Umbilical cord (tissue), 1 donor: ENCODE measurements at regions not wholly inside any gene's neighbourhood (a gene's known extent, or its start where the extent isn't known, plus 50 kb on each side); places are given as distances from the start of the nearest gene placed in this dataset.
"Not testable (repeated sequence)": the region's sequence is repeated elsewhere in the genome, so short reads cannot be mapped to it uniquely, and the experiment has no call there.

Experiments
- DNase-seq: peaks from one replicate; pipeline ENCODE4 v3.0.0-alpha.2; 2015; ENCODE audit warnings: low spot score

DNA sequence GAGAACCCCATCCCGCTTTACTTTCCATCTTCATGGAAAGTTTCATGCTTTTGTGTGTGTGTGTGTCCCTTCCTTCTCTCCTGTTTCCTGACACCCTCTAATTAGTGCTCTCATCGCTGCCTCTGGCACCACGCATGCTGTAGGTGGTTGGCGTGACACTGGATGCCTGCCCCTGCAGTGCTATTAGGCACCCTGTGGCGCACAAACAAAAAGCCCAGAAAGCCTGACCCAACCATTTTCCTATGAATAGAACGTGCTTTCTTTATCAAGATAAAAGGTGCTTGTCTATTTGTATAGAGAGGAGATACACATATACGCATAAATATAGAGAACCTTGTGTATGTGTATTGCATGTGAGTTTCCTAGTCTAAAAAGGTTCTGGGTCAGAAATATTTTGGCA lies 120.8 kb upstream of the CDCA7L start:
- no peak for DNase-seq

DNA sequence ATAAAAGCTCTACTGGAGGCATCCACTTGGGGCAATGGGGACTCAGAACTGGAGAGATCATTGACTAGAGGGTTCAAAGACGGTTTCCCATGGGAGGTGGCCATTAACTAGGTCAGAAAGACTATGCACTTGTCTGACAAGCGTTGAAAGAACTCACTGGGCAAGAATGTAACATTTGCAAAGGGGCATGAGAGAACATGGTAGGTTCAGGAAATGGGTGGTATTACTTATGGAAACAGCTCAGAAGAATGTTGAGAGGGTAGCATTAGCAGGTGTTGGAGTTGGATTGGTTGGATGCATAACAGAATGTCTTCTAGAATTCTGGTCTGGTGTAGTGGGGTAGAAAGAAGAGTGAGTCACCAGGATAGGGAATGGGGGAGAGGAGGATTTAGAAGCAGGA lies 119.1 kb upstream of the CDCA7L start:
- no peak for DNase-seq

GRCh38 chr7:22061775-22062174 lies 116.1 kb upstream of the CDCA7L start:
- DNase-seq, result no peak

GRCh38 chr7:22060863-22061262 lies 115.2 kb upstream of the CDCA7L start:
- no peak for DNase-seq

- no peak for DNase-seq
Measured at GRCh38 chr7:22060197-22060596, 114.5 kb upstream of the CDCA7L start.

DNA sequence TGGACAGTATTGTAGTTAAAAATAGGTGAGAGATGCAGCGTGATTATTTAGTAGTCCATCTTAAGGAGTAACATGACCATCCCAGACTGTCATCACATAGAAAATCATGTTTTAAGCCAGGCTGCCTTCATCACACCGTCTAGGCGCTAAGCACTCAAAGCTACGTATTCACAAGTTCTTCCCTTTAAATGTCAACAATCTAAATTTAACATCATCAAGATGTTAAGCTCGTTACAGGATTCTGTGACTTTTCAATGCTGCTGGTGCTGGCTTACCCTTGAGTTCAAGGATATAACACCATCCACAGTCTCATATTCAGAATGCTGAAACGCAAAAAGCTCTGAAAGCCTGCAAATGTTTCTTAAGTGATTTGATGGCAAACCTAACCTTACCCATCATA lies 109.5 kb upstream of the CDCA7L start:
- no peak for DNase-seq

GRCh38 chr7:22052674-22053365 lies 107.1 kb upstream of the CDCA7L start:
- no peak for DNase-seq

GRCh38 chr7:22051886-22052673 lies 106.4 kb upstream of the CDCA7L start:
- DNase-seq, result no peak

DNA sequence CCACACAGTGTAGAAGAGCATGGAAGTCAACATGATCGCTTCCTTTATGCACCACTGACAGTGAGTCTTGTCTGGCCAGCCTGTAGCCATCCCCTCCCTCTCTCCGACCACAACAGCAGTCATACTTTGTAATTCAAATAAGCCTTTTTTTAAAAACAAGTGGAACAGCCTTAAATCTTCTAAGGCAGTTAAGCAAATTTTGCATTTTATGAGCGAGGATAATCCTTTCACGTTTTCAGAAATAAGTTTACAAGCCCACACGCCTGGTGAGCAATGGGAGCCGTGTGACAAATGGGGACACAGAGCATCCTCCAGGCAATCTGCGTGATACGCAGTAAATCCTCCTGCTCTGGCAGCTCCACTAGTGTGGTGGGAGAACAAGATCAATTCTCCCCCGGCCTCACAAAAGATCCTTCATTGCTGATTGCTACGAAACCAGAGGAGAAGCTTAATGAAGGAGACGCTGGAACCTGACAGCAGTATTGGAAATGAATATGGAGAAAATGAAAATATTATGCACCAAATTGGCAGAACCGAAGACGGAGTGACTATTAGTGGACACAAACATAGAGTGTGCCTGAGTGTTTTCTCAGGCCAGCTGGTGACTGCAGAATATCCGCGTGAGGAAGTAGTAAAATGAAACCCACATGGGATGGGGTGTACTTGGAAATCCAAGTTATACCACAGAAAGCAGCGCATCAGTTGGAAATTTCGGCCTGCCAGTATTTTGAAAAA lies 104.2 kb upstream of the CDCA7L start:
- no peak for DNase-seq

DNA sequence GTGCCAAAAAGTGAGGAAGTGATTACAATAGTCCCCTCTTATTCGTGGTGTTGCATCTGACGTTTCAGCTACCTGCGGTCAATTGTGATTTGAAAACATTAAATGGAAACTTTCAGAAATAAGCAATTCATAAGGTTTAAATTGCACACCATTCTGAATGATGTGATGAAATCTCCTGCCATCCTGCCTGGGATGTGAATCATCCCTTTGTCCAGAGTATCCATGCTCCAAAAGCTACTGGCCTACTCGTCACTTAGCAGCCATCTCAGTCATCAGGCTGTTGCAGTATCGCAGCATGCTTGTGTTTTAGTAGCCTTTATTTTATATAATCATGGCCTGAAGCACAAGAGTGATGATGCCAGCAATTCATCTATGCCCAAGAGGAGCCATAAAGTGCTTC lies 97.7 kb upstream of the CDCA7L start:
- DNase-seq, result no peak

DNA sequence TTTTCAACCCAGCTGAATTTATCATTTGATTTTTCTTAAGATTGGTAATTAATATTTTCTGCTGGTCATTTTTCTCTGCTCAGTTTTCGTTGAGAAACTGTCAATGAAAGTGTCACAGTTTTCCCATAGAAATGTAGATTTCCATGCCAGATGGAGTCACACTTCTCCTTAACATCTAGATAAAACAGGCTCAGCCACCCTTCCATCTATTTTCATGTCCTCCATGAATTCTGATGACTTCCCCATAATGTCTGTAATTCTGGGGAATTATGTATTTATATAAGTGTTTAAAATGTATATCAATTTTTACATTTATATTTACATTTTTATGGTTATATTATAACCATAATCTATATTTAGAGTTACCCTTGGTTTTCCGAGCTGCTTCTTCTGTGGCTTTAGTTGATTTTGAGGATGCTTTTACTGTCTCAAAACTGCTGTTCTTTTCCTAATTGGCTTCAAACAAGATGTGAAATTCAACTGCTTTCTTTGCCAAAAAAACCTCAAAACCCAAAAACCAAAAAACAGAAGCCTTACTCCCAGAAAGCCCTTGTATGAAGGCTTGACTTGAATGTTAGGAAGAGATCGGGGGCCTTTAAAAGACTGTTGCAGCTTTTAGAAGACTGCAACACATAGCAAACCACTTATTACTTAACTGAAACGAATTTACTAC lies 95.4 kb upstream of the CDCA7L start:
- DNase-seq, result no peak

GRCh38 chr7:22039670-22040069 lies 94.0 kb upstream of the CDCA7L start:
- no peak for DNase-seq

DNA sequence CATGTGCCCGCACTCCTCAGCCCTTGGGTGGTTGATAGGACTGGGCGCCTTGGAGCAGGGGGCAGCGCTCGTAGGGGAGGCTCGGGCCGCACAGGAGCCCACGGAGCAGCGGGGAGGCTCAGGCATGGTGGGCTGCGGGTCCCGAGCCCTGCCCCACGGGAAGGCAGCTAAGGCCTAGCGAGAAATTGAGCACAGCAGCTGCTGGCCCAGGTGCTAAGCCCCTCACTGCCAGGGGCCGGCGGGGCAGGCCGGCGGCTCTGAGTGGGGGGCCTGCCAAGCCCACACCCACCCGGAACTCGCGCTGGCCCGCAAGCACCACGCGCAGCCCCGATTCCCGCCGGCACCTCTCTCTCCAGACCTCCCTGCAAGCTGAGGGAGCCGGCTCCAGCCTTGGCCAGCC lies 86.7 kb upstream of the CDCA7L start:
- DNase-seq, result not testable (repeated sequence)

GRCh38 chr7:22028656-22029055 lies 83.0 kb upstream of the CDCA7L start:
- DNase-seq, result not testable (repeated sequence)

DNA sequence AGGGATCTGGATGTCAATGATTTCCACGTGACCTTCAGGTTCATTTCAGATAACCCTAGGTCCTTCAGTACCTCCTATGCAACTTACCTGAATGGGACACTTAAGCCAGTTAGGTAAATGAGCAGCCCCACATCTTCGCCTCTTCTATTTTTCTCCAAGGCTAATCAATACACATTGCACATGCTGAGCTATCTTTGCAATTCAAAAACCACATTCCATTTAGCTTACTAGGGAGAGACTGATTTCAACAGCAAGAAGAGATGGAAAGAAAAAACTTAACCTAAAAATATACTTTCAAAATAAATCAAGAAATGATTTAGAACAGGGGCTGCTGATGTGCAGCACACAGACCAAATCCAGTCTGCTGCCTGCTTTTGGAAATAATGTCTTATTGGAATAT lies 81.8 kb upstream of the CDCA7L start:
- no peak for DNase-seq

- DNase-seq, result no peak
Measured at GRCh38 chr7:22025983-22026382, 80.3 kb upstream of the CDCA7L start.

DNA sequence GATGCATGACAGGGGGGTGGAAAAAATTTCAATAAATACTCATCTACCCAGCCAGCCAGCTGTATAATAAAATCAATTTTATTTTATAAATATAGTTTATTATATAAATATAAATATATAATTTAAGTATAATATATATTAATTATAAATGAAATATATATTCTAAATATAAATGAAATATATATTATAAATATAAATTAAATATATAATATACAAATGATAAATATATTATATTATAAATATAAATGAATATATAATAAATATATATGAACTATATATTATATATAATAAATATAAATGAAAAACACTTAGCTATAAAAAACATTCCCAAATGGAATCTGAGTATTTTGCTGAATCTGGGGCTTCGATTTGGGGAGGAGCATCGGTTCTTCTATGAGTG lies 79.4 kb upstream of the CDCA7L start:
- no peak for DNase-seq

GRCh38 chr7:22019931-22020330 lies 74.2 kb upstream of the CDCA7L start:
- no peak for DNase-seq

DNA sequence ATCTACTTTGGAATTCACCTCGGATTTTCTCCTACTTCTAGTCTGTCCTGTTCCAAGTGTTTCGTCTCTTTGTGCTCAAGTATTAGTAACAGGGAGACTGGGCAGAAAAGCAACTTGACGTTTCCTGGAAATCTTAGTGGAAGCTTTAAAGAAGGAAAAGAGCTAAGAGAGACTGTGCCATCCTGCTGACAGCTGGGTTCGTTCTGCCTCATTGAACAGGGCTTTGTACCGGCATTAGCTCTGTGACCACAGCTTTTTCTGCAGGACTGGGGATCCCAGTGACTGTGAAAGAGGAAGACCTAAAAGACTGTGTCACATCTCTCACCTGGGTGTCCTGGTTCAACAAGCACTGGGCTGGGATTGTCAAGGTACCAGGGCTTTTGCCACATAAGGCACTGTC lies 70.8 kb upstream of the CDCA7L start:
- DNase-seq, result no peak

DNA sequence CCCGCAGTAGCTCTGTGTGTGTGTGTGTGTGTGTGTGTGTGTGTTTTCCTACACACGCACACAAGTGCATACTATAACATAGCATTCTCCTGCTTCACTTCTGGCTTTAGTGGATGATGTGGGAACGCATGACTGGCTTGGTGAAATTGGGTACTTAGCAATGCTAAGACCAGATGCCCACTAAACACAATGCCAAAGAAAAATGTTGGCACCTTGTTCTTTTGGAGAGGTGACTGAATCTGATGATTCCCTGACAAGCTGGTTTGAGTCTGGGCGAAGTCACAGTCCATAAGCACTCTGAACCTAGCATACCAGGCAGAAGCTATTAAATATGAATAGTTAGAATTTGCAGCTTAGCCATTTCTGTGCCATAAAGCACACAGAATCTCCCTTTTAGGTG lies 68.0 kb upstream of the CDCA7L start:
- no peak for DNase-seq

DNA sequence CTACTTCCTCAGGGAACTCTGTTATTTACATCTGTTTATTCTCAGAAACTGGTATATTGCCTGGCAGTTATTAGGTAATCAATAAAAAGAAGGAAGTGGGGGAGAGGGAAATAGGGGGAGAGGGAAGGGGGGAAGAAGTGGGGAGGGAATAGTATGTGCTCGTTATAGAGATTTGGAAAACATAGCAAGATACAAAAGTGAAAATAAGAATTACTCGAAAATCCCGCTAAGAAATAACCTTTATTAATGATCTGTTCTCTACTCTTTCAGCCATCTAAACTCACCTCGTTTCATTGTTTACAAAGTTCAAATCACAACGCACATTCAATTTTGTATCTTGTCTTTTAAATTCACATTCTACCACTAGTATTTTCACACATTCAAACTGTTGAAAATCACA lies 63.0 kb upstream of the CDCA7L start:
- no peak for DNase-seq

DNA sequence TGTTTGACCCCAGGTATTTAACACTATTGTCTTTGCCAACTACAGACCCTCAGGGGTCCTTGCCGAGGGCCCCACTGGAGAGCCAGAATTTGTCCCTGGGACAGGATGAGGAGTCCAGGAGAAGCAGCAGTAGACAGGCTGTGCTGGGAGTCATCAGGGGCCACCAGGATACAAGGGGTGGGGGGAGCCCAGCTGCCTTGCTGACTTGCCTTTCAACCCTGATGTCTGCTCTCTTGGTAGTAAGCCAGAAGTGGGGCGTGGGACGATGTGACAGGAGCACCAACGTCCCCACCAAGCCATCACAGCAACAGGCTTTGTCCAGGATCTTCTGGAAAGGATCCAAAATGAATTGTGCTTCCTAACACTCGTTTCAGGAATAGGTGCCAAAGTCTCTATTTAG lies 62.4 kb upstream of the CDCA7L start:
- DNase-seq, result no peak
